GF-D8 (cell line): ENCODE measurements at regions not wholly inside any gene's neighbourhood (a gene's known extent, or its start where the extent isn't known, plus 50 kb on each side); places are given as distances from the start of the nearest gene placed in this dataset.
"Not testable (repeated sequence)": the region's sequence is repeated elsewhere in the genome, so short reads cannot be mapped to it uniquely, and the experiment has no call there.

Experiments used
- DNase-seq: peaks from one replicate; lab custom pipeline; 2025; lab: John Stamatoyannopoulos, UW

DNA sequence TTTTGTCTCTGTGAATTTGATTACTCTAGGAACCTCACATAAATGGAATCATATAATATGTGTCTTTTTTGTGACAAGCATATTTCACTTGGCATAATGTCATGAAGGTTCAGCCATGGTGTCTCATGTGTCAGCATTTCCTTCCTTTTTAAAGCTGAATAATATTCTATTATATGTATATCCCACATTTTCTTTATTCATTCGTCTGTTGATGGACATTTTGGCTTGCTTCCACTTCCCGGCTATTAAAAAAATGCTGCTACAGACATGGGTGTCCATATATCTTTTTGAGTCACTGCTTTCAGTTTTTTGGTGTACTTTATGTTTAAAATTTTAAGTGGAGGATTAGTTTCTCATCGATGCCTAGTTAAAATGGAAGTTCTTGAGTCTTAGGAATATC lies 59.8 kb upstream of the C5orf63 start:
- no peak for DNase-seq

GRCh38 chr5:127136908-127137307 lies 63.6 kb upstream of the C5orf63 start:
- DNase-seq = no peak

DNA sequence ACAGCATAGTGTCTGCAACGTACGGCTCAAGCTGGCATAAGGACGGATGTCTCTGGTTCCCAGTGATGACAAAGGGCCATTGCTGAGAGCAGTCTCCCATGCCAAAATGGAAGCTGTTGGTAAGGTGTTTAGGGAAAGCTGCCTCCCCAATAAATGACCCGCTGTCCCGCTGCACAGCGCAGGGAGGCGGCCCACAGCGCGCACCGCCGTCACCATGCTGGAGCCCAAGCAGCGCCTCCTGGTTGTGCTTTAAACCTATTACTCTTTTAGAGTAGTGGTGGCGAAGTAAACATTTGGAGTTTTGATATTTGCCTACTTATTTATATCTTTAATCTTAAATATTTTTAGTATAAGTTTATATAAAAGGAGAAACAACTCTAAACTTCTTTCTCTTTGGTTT lies 70.4 kb upstream of the C5orf63 start:
- DNase-seq = no peak

- DNase-seq = no peak
These were observed 79.7 kb upstream of the C5orf63 start for GRCh38 chr5:127153031-127153430.

DNA sequence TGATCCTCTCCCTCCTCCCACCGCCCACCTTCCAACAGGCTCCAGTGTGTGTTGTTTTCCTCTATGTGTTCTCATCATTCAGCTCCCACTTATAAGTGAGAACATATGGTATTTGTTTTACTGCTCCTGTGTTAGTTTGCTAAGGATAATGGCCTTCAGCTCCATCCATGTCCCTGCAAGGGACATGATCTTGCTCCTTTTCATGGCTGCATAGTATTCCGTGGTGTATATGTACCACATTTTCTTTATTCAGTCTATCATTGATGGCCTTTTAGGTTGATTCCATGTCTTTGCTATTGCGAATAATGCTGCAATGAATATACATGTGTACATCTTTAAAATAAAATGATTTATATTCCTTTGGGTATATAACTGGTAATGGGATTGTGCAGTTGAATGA lies 80.2 kb upstream of the C5orf63 start:
- DNase-seq = no peak

GRCh38 chr5:127163750-127164149 lies 90.4 kb upstream of the C5orf63 start:
- DNase-seq = no peak

DNA sequence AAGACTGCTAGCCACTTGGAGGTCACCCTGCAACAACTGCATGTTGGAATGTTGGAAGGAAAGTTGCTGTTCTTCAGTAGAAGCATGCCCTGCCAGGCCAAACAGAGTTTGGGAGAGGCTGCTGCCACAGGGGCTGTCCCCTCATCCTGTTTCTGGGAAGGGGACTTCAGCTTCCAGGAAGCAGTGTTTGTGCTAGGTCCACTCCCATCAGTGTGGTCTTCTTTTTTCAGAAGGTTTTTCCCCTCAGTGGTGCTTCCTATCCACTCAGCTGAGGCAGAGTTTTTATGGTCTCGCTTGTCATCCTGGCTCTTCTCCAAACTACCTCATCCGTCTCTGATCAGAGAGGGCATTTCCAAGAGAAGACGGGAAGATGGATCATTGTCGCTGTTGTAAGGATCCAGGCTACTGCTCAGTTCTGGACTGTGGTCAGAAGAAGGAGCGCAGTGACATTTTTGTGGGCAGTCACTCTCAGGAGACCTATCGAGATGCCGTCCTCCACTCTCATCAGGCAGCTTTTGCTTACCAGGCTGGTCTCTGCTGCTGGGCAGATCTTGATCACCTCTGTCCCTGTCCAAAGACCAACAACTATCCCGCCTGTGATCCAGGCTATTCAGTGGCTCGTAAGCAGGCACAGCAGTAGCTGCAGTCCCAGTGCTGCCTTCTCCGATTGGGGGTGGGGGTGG lies 97.8 kb upstream of the C5orf63 start:
- DNase-seq = no peak

DNA sequence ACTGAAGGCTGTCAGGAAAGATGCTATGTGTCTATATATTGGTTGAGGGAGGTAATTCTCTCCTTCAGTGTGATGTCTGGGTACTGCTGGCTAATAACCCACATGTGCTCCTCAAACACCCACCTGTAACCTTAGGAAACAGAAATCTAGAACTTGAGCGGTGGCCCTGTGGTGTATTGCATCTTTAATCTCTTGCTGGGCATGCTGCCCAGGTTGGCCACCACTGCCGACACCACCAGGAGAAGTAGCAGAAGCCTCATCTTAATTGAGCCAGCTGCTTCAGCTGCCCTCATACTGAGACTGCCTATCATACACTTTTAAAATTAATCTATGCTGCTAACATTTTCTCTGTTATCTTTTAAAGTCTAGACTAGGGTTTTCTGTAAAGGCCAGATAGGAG lies 103.5 kb upstream of the C5orf63 start:
- no peak for DNase-seq

DNA sequence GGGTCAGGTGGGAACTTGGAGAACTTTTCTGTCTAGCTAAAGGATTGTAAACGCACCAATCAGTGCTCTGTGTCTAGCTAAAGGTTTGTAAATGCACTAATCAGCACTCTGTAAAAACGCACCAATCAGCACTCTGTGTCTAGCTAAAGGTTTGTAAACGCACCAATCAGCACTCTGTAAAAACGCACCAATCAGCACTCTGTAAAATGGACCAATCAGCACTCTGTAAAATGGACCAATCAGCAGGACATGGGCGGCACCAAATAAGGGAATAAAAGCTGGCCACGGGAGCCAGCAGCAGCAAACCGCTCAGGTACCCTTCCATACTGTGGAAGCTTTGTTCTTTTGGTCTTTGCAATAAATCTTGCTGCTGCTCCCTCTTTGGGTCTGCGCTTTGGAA lies 108.0 kb upstream of the MEGF10 start:
- not testable (repeated sequence) for DNase-seq

GRCh38 chr5:127183332-127183731 lies 107.3 kb upstream of the MEGF10 start:
- DNase-seq = no peak

DNA sequence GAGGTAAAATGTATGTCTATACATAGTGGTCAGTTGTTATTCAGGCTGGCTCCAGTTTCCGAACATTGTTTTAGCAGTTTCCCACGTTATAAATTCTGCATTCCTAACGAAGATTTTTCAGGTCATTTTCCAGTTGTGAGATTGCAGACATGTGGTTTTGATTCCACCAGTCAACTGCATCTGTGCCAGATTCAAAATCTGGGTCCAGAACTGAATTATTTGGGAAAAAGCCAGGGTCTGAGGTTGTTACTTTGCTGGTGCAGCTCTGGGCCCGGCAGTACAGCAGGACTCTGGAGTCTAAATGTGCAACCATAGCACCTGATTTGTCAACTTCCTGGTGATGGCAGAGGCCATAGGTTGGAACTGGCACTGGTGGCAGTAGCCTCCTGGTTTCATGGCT lies 105.7 kb upstream of the MEGF10 start:
- DNase-seq = no peak

DNA sequence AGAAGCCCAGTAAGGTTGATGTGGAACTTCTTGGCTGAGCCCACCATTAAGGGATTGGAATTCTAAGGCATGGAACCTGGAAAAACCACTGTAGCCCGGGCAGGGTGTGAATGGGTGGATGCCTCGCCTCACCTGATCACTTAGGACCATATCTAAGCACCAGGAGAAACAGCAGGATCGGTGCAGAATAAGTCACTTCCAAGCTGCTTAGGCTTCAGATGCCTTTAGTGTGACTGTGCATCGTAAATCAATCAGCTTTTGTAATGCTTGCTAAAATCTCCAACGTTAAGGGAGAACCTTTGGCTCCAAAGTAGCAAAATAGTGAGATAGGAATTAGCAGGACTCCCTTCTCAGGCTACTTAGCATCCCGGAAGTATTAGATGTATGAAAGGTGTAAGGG lies 103.9 kb upstream of the MEGF10 start:
- no peak for DNase-seq

- no peak for DNase-seq
These were observed 102.9 kb upstream of the MEGF10 start for GRCh38 chr5:127187706-127188105.

GRCh38 chr5:127192150-127192549 lies 98.4 kb upstream of the MEGF10 start:
- no peak for DNase-seq

GRCh38 chr5:127192836-127193338 lies 97.7 kb upstream of the MEGF10 start:
- DNase-seq = no peak

- no peak for DNase-seq
These were observed 94.6 kb upstream of the MEGF10 start for GRCh38 chr5:127196042-127196441.

DNA sequence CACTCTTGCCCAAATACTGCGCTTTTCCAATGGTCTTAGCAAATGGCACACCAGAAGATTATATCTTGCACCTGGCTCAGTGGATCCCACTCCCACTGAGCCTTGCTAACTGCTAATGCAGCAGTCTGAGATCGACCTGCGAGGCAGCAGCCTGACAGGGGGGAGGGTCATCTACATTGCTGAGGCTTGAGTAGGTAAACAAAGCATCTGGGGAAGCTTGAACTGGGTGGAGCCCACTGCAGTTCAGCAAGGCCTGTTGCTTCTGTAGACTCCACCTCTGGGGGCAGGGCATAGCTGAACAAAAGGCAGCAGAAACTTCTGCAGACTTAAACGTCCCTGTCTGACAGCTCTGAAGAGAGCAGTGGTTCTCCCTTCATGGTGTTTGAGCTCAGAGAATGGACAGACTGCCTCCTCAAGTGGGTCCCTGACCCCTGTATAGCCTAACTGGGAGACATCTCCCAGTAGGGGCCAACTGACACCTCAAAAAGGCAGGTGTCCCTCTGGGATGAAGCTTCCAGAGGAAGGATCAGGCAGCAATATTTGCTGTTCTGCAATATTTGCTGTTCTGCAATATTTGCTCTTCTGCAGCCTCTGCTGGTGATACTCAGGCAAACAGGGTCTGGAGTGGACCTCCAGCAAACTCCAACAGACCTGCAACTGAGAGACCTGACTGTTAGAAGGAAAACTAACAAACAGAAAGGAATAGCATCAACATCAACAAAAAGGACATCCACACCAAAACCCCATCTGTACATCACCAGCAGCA lies 93.0 kb upstream of the MEGF10 start:
- DNase-seq = not testable (repeated sequence)

GRCh38 chr5:127202738-127203137 lies 87.9 kb upstream of the MEGF10 start:
- DNase-seq = not testable (repeated sequence)

DNA sequence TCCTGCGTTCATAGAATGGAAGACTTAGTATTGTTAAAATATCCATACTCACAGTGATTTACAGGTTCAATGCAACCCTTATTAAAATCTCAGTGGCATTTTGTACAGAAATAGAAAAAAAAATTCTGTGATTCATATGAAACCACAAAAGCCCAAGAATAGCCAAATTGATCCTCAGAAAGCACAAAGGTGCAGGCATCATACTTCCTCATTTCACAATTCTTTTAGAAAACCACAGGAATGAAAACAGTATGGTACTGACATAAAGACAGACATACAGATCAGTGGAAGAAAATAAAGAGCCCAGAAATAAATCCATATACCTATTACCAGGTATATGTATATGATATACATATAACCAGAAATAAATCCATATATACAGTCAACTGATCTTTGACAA lies 86.8 kb upstream of the MEGF10 start:
- DNase-seq = no peak

GRCh38 chr5:127205147-127205546 lies 85.4 kb upstream of the MEGF10 start:
- no peak for DNase-seq

GRCh38 chr5:127206320-127207113 lies 84.1 kb upstream of the MEGF10 start:
- DNase-seq = no peak

GRCh38 chr5:127210042-127210441 lies 80.6 kb upstream of the MEGF10 start:
- DNase-seq = no peak

DNA sequence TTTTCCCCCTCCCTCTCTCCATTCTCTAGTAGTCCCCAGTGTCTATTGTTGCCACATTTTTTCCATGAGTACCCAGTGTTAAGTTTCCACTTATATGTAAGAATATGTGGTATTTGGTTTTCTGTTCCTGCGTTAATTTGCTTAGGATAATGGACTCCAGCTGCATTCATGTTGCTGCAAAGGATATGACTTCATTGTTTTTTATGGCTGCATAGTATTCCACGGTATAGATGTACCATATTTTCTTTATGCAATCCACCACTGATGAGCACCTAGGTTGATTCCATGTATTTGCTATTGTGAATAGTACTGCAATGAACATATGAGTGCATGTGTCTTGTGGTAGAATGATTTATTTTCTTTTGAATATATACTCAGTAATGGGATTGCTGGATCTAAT lies 77.4 kb upstream of the MEGF10 start:
- no peak for DNase-seq
